Suprapubic skin (tissue), 4 donors: ENCODE measurements at regions not wholly inside any gene's neighbourhood (a gene's known extent, or its start where the extent isn't known, plus 50 kb on each side); places are given as distances from the start of the nearest gene placed in this dataset.

Experiments
- DNase-seq, 2 donors: peaks; one replicate each; pipeline ENCODE4 v3.0.0-alpha.2; 2019; ENCODE audit warnings: low spot score in 2 of 2
- H3K27ac ChIP-seq: fragments of 200-600 bp; sonication (generic); one replicate; pipeline ENCODE4 v1.5.1; 2019
- H3K27me3 ChIP-seq: fragments of 200-600 bp; sonication (generic); one replicate; pipeline ENCODE4 v1.5.1; 2019
- H3K36me3 ChIP-seq: fragments of 200-600 bp; sonication (generic); one replicate; pipeline ENCODE4 v1.5.1; 2019
- H3K4me1 ChIP-seq: fragments of 200-600 bp; sonication (generic); one replicate; pipeline ENCODE4 v1.5.1; 2019
- H3K4me3 ChIP-seq: fragments of 200-600 bp; sonication (generic); one replicate; pipeline ENCODE4 v1.5.1; 2019; ENCODE audit warnings: mild to moderate bottlenecking
- H3K9me3 ChIP-seq: fragments of 200-600 bp; sonication (generic); one replicate; pipeline ENCODE4 v1.5.1; 2019
- CTCF ChIP-seq, 2 donors: fragments of 200-600 bp in 1 of 2; fragments of 450-650 bp in 1 of 2; sonication (generic) in 1 of 2; IDR thresholded peaks; one replicate each; pipeline ENCODE4 v1.5.1; 2016 to 2019; ENCODE audit warnings: antibody characterized with exemption in 2 of 2, mild to moderate bottlenecking in 1 of 2, moderate library complexity in 1 of 2
- EP300 ChIP-seq: sonication (generic); formaldehyde crosslinking; IDR thresholded peaks from one replicate; pipeline ENCODE4 v1.6.1; 2017; ENCODE audit warnings: antibody characterized with exemption
- POLR2A ChIP-seq, 2 donors: fragments of 450-650 bp; IDR thresholded peaks; one replicate each; pipeline ENCODE4 v1.6.1; 2017; ENCODE audit warnings: antibody characterized with exemption in 2 of 2, mild to moderate bottlenecking in 2 of 2, moderate library complexity in 2 of 2
- POLR2AphosphoS5 ChIP-seq, 3 donors: sonication (generic); formaldehyde crosslinking; IDR thresholded peaks; one replicate each; pipeline ENCODE4 v1.6.1; 2017; ENCODE audit warnings: antibody characterized with exemption in 3 of 3
- WGBS: methylation state at CpG from one replicate; pipeline ENCODE4 v1.1.5; 2018; 5-methylcytosine and 5-hydroxymethylcytosine counted together

GRCh38 chr2:111661286-111661940 lies 222.6 kb downstream of the ANAPC1 start:
- TF ChIP-seq POLR2AphosphoS5 (IDR thresholded peaks at IDR 0.05) (no peak), EP300 (no peak), CTCF (IDR thresholded peaks at IDR 0.05) (no peak), POLR2A (IDR thresholded peaks at IDR 0.05) (no peak)
- H3K4me1 ChIP-seq, result peaks cover 43% of the 10 kb centered on the region
- no peaks in the 10 kb centered on the region for H3K36me3 ChIP-seq
- WGBS, result 84% methylated on average over 7 of the region's 7 CpGs
- H3K27ac ChIP-seq, result no peak overlapping the region
- H3K27me3 ChIP-seq, result no peaks in the 10 kb centered on the region
- H3K4me3 ChIP-seq, result no peak overlapping the region
- no peaks in the 10 kb centered on the region for H3K9me3 ChIP-seq
- no peak for DNase-seq

GRCh38 chr2:111662039-111662770 lies 221.8 kb downstream of the ANAPC1 start:
- WGBS, result 63% methylated on average over 6 of the region's 6 CpGs
- Histone ChIP-seq H3K27ac (no peak overlapping the region), H3K27me3 (no peaks in the 10 kb centered on the region), H3K4me3 (no peak overlapping the region), H3K36me3 (no peaks in the 10 kb centered on the region), H3K9me3 (no peaks in the 10 kb centered on the region), H3K4me1 (peaks cover 43% of the 10 kb centered on the region)
- DNase-seq, result no peak
- no peak for TF ChIP-seq CTCF (IDR thresholded peaks at IDR 0.05)

DNA sequence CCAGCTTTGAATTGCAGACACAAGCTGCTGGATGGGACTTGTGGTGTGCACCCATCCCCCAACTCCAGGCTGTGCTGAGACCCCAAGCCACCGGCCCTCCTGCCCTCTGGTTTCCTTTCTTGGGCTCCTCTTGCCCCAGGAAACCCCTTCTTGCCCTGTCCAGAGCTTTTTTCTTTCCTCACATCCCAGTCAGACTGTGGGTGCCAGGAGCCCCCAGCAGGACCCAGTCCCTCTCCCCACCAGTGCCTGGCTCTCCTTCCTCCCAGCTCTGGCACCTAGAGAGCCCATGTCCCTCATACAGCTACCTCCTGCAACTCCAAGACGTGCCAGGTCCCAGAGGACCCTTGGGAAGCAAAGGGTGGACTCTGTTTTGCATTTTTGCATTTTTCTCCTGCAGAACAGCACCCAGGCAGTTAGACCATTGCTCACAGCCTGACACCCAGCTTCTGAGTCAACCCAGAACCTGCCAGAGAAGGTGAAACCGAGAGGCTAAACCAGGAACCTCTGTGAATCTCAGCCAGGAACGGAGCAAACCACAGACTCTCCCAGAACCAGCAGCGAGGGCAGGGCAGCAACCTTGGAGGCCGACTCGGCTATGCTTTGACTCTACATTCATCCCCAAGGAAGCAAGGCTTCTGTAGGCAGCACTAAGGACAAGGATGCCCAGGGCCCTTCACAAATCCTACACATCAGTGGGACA lies 221.1 kb downstream of the ANAPC1 start:
- Histone ChIP-seq H3K4me3 (no peak overlapping the region), H3K27me3 (no peaks in the 10 kb centered on the region), H3K27ac (no peak overlapping the region), H3K36me3 (no peaks in the 10 kb centered on the region), H3K9me3 (no peaks in the 10 kb centered on the region), H3K4me1 (peaks cover 43% of the 10 kb centered on the region)
- TF ChIP-seq POLR2A (IDR thresholded peaks at IDR 0.05) (no peak), EP300 (no peak), CTCF (IDR thresholded peaks at IDR 0.05) (no peak), POLR2AphosphoS5 (IDR thresholded peaks at IDR 0.05) (no peak)
- WGBS, result 77% methylated on average over 7 of the region's 7 CpGs
- no peak for DNase-seq

GRCh38 chr2:111663471-111664274 lies 220.3 kb downstream of the ANAPC1 start:
- no peak for DNase-seq

More at GRCh38 chr2:111663471-111664274, 220.3 kb downstream of the ANAPC1 start:
- no peaks in the 10 kb centered on the region for H3K9me3 ChIP-seq
- WGBS, result 77% methylated on average over 13 of the region's 13 CpGs
- H3K36me3 ChIP-seq, result no peaks in the 10 kb centered on the region
- no peak for TF ChIP-seq POLR2A (IDR thresholded peaks at IDR 0.05)
- no peak for TF ChIP-seq POLR2AphosphoS5 (IDR thresholded peaks at IDR 0.05)
- TF ChIP-seq CTCF (IDR thresholded peaks at IDR 0.05), result no peak
- TF ChIP-seq EP300, result no peak
- H3K27ac ChIP-seq, result no peak overlapping the region
- peaks cover 43% of the 10 kb centered on the region for H3K4me1 ChIP-seq
- H3K27me3 ChIP-seq, result no peaks in the 10 kb centered on the region
- H3K4me3 ChIP-seq, result no peak overlapping the region
